H1 (cell line): ENCODE measurements at regions not wholly inside any gene's neighbourhood (a gene's known extent, or its start where the extent isn't known, plus 50 kb on each side); places are given as distances from the start of the nearest gene placed in this dataset.

Experiments used
- JUN ChIP-seq: IDR thresholded peaks from 2 replicates; pipeline ENCODE4 v1.6.1; 2011; ENCODE audit warnings: low read depth, mild to moderate bottlenecking, improper control_type of control experiment, low read length
- POLR2A ChIP-seq, 2 experiments: IDR thresholded peaks; 1 replicate in 1 of 2; 2 replicates in 1 of 2; pipeline ENCODE4 v1.6.1; 2011; ENCODE audit warnings: low read depth in 2 of 2, low read length in 2 of 2, mild to moderate bottlenecking in 2 of 2; ENCODE audit errors: control extremely low read depth in 1 of 2
- POLR2AphosphoS5 ChIP-seq: IDR thresholded peaks from 2 replicates; pipeline ENCODE4 v1.6.1; 2011; ENCODE audit warnings: low read depth, low read length
- TBP ChIP-seq: IDR thresholded peaks from 2 replicates; pipeline ENCODE4 v1.6.1; 2011; ENCODE audit warnings: low read depth, low read length, improper control_type of control experiment
- TF ChIP-seq, protein P1 (sequence below), 3 experiments: IDR thresholded peaks; 1 replicate in 2 of 3; 2 replicates in 1 of 3; pipeline versions ENCODE4 v1.5.1 to v1.6.1; 2011; ENCODE audit warnings: low read length in 3 of 3, mild to moderate bottlenecking in 3 of 3, inconsistent platforms in 2 of 3, low read depth in 1 of 3, moderate library complexity in 1 of 3; ENCODE audit not compliant: insufficient read depth in 1 of 3; ENCODE audit errors: control extremely low read depth in 1 of 3

GRCh38 chr9:115587310-115587709, 469.4 kb upstream of the TNC start:
- TF ChIP-seq POLR2A (IDR thresholded peaks at IDR 0.05; ENCODE audit: control extremely low read depth in 1 of 2, low read depth in 2 of 2, low read length in 2 of 2) (no peak), POLR2AphosphoS5 (no peak), TBP (no peak), JUN (no peak)
- TF ChIP-seq, protein P1, sequence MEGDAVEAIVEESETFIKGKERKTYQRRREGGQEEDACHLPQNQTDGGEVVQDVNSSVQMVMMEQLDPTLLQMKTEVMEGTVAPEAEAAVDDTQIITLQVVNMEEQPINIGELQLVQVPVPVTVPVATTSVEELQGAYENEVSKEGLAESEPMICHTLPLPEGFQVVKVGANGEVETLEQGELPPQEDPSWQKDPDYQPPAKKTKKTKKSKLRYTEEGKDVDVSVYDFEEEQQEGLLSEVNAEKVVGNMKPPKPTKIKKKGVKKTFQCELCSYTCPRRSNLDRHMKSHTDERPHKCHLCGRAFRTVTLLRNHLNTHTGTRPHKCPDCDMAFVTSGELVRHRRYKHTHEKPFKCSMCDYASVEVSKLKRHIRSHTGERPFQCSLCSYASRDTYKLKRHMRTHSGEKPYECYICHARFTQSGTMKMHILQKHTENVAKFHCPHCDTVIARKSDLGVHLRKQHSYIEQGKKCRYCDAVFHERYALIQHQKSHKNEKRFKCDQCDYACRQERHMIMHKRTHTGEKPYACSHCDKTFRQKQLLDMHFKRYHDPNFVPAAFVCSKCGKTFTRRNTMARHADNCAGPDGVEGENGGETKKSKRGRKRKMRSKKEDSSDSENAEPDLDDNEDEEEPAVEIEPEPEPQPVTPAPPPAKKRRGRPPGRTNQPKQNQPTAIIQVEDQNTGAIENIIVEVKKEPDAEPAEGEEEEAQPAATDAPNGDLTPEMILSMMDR (IDR thresholded peaks at IDR 0.05; ENCODE audit: control extremely low read depth in 1 of 3, insufficient read depth in 1 of 3, low read depth in 1 of 3, low read length in 3 of 3), result no peak
